H1 (cell line): ENCODE measurements at regions not wholly inside any gene's neighbourhood (a gene's known extent, or its start where the extent isn't known, plus 50 kb on each side); places are given as distances from the start of the nearest gene placed in this dataset.

Experiments
- BRCA1 ChIP-seq: IDR thresholded peaks from 2 replicates; pipeline ENCODE4 v1.6.1; 2012; ENCODE audit warnings: low read depth, low read length, improper control_type of control experiment
- CHD2 ChIP-seq: IDR thresholded peaks from 2 replicates; pipeline ENCODE4 v1.6.1; 2012; ENCODE audit warnings: low read length, improper control_type of control experiment
- CHD7 ChIP-seq: fragments of 300-600 bp; sonication (generic); IDR thresholded peaks from 2 replicates; pipeline ENCODE4 v1.7.1; 2012; ENCODE audit warnings: low read length, moderate library complexity, mild to moderate bottlenecking, inconsistent platforms; ENCODE audit not compliant: insufficient replicate concordance
- FOSL1 ChIP-seq: IDR thresholded peaks from 2 replicates; pipeline ENCODE4 v1.6.1; 2011; ENCODE audit warnings: mild to moderate bottlenecking, low read depth, low read length, moderate library complexity; ENCODE audit not compliant: insufficient read depth
- RAD21 ChIP-seq, 2 experiments: IDR thresholded peaks in 1 of 2; conservative IDR thresholded peaks in 1 of 2; 2 replicates each; pipeline ENCODE4 v1.6.1; 2011; ENCODE audit warnings: low read depth in 2 of 2, low read length in 2 of 2, improper control_type of control experiment in 1 of 2, inconsistent platforms in 1 of 2, mild to moderate bottlenecking in 1 of 2, moderate library complexity in 1 of 2
- RNF2 ChIP-seq: fragments of 200-900, 300-1000 bp; sonication (generic); IDR thresholded peaks from 2 replicates; pipeline ENCODE4 v1.7.1; 2016; ENCODE audit warnings: borderline replicate concordance, low read depth, mild to moderate bottlenecking, antibody characterized with exemption, low read length; ENCODE audit not compliant: poor library complexity, severe bottlenecking; ENCODE audit errors: missing control alignments
- TF ChIP-seq, protein P1 (sequence below): IDR thresholded peaks from 2 replicates; pipeline ENCODE4 v1.6.1; 2012; ENCODE audit warnings: inconsistent platforms

- no peak for TF ChIP-seq RNF2
- TF ChIP-seq FOSL1 = no peak
- no peak for TF ChIP-seq RAD21 (IDR thresholded peaks at IDR 0.05 in 1 of 2, conservative IDR thresholded peaks at IDR 0.05 in 1 of 2; ENCODE audit: low read depth in 2 of 2, low read length in 2 of 2)
- TF ChIP-seq, protein P1, sequence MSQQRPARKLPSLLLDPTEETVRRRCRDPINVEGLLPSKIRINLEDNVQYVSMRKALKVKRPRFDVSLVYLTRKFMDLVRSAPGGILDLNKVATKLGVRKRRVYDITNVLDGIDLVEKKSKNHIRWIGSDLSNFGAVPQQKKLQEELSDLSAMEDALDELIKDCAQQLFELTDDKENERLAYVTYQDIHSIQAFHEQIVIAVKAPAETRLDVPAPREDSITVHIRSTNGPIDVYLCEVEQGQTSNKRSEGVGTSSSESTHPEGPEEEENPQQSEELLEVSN = no peak
- TF ChIP-seq BRCA1 = no peak
- no peak for TF ChIP-seq CHD7
- TF ChIP-seq CHD2 = no peak
These were observed 124.1 kb upstream of the NKX1-1 start (continued) for GRCh38 chr4:1530356-1530755.
